Transverse colon (tissue), 4 donors: ENCODE measurements at regions not wholly inside any gene's neighbourhood (a gene's known extent, or its start where the extent isn't known, plus 50 kb on each side); places are given as distances from the start of the nearest gene placed in this dataset.

ENCODE experiments used
- DNase-seq: peaks from one replicate; pipeline ENCODE4 v3.0.0-alpha.2; 2019
- H3K27ac ChIP-seq, 4 donors: fragments of 200-600 bp; sonication (generic); 2 replicates each; pipeline ENCODE4 v1.5.1; 2016 to 2018; ENCODE audit warnings: inconsistent platforms in 4 of 4
- H3K27me3 ChIP-seq: fragments of 200-600 bp; sonication (generic); 2 replicates; pipeline ENCODE4 v1.5.1; 2017; ENCODE audit warnings: inconsistent platforms
- H3K36me3 ChIP-seq, 4 donors: fragments of 200-600 bp; sonication (generic); 2 replicates each; pipeline ENCODE4 v1.5.1; 2017 to 2019; ENCODE audit warnings: inconsistent platforms in 4 of 4
- H3K4me1 ChIP-seq, 4 donors: fragments of 200-600 bp; sonication (generic); 2 replicates each; pipeline ENCODE4 v1.5.1; 2017 to 2020; ENCODE audit warnings: inconsistent platforms in 4 of 4
- H3K4me3 ChIP-seq, 4 donors: fragments of 200-600 bp; sonication (generic); 1 replicate in 1 of 4; 2 replicates in 3 of 4; pipeline versions ENCODE4 v1.5.1 to v1.6.1; 2017 to 2019; ENCODE audit warnings: inconsistent platforms in 4 of 4
- H3K9me3 ChIP-seq, 2 donors: fragments of 200-600 bp; sonication (generic); 2 replicates each; pipeline ENCODE4 v1.5.1; 2017 to 2019; ENCODE audit warnings: inconsistent platforms in 2 of 2
- EP300 ChIP-seq: sonication (generic); formaldehyde crosslinking; IDR thresholded peaks from one replicate; pipeline ENCODE4 v1.6.1; 2017; ENCODE audit warnings: antibody characterized with exemption, low read depth
- POLR2A ChIP-seq: fragments of 450-650 bp; IDR thresholded peaks from one replicate; pipeline ENCODE4 v1.6.1; 2016; ENCODE audit warnings: antibody characterized with exemption, mild to moderate bottlenecking, moderate library complexity
- POLR2AphosphoS5 ChIP-seq, 3 donors: sonication (generic); formaldehyde crosslinking; IDR thresholded peaks; one replicate each; pipeline ENCODE4 v1.6.1; 2016; ENCODE audit warnings: antibody characterized with exemption in 3 of 3
- whole genome bisulfite sequencing, 2 donors: methylation state at CpG; one replicate each; pipeline ENCODE4 v1.1.5; 2018; ENCODE audit warnings: low coverage in 1 of 2; 5-methylcytosine and 5-hydroxymethylcytosine counted together
- in situ Hi-C, 4 donors: fragments of 200-750 bp; cut with MboI; loops; one replicate each; pipeline versions ENCODE4 v1.15.0 to v1.15.1; 2017; ENCODE audit warnings: low sequenced_read_pairs in 3 of 4, low pct_ligation_motif_present in 1 of 4, low pct_unique_long_range_greater_than_20kb in 1 of 4
- intact Hi-C: fragments of 100-400 bp; cut with DNase I; formaldehyde crosslinking; loops from one replicate; pipeline ENCODE4 v1.15.1; 2023; ENCODE audit warnings: low total_unique reads
- TF ChIP-seq, protein P1 (sequence below), 5 experiments: fragments of 200-600 bp in 3 of 5; fragments of 450-650 bp in 2 of 5; sonication (generic) in 3 of 5; IDR thresholded peaks; 1 replicate in 2 of 5; 2 replicates in 3 of 5; pipeline ENCODE4 v1.5.1; 2016 to 2017; ENCODE audit warnings: antibody characterized with exemption in 5 of 5, inconsistent platforms in 3 of 5, mild to moderate bottlenecking in 2 of 5, moderate library complexity in 1 of 5

DNA sequence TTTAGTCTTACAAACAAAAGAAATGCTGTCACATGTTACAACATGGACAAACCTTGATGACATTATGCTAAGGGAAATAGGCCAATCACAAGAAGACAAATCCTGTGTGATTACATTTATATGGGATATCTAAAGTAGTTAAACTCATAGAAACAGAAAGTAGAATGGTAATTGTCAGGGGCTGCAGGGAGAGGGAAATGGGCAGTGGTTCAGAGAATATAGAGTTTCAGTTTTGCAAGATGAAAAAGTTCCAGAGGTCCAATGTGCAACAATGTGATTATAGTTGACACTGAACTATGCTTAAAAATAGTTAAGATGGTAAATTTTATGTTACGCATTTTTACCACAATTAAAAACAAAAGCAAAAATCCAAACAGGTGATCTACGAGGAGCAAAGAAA is 265.5 kb downstream of the NDUFS4 start:
- Histone ChIP-seq H3K4me1 (no peaks in the 10 kb centered on the region), H3K36me3 (no peaks in the 10 kb centered on the region), H3K9me3 (no peaks in the 10 kb centered on the region), H3K27ac (no peak overlapping the region), H3K27me3 (no peaks in the 10 kb centered on the region), H3K4me3 (no peak overlapping the region)
- WGBS, 2 donors, result 88 to 90% methylated on average over 2 of the region's 2 CpGs
- intact Hi-C loops (no loop called here), in situ Hi-C loops (no loop called here)
- no peak for DNase-seq
- TF ChIP-seq POLR2A (no peak), EP300 (no peak), POLR2AphosphoS5 (IDR thresholded peaks at IDR 0.05) (no peak)
- TF ChIP-seq, protein P1, sequence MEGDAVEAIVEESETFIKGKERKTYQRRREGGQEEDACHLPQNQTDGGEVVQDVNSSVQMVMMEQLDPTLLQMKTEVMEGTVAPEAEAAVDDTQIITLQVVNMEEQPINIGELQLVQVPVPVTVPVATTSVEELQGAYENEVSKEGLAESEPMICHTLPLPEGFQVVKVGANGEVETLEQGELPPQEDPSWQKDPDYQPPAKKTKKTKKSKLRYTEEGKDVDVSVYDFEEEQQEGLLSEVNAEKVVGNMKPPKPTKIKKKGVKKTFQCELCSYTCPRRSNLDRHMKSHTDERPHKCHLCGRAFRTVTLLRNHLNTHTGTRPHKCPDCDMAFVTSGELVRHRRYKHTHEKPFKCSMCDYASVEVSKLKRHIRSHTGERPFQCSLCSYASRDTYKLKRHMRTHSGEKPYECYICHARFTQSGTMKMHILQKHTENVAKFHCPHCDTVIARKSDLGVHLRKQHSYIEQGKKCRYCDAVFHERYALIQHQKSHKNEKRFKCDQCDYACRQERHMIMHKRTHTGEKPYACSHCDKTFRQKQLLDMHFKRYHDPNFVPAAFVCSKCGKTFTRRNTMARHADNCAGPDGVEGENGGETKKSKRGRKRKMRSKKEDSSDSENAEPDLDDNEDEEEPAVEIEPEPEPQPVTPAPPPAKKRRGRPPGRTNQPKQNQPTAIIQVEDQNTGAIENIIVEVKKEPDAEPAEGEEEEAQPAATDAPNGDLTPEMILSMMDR (IDR thresholded peaks at IDR 0.05), result no peak

- DNase-seq, result no peak
- TF ChIP-seq, protein P1 (IDR thresholded peaks at IDR 0.05), result no peak
- TF ChIP-seq POLR2AphosphoS5 (IDR thresholded peaks at IDR 0.05) (no peak), EP300 (no peak), POLR2A (no peak)
- Histone ChIP-seq H3K4me3 (no peak overlapping the region), H3K9me3 (no peaks in the 10 kb centered on the region), H3K27me3 (no peaks in the 10 kb centered on the region), H3K4me1 (no peaks in the 10 kb centered on the region), H3K27ac (no peak overlapping the region), H3K36me3 (no peaks in the 10 kb centered on the region)
- 73% methylated on average over 7 of the region's 7 CpGs; no CpG with 5 or more reads in 1 of the 2 donors for WGBS, 2 donors
- intact Hi-C loops (no loop called here), in situ Hi-C loops (no loop called here)
Measured at GRCh38 chr5:53826504-53826903, 266.1 kb downstream of the NDUFS4 start.

GRCh38 chr5:53827211-53827651 is 266.8 kb downstream of the NDUFS4 start:
- in situ Hi-C loops, result no loop called here
- no peaks in the 10 kb centered on the region for H3K27me3 ChIP-seq
- no peak for TF ChIP-seq POLR2A
- TF ChIP-seq POLR2AphosphoS5 (IDR thresholded peaks at IDR 0.05), result no peak
- no peak for TF ChIP-seq EP300
- H3K27ac ChIP-seq, result no peak overlapping the region
- 71% methylated on average over 4 of the region's 4 CpGs; no CpG with 5 or more reads in 1 of the 2 donors for WGBS, 2 donors
- intact Hi-C loops, result no loop called here
- no peak overlapping the region for H3K4me3 ChIP-seq
- no peaks in the 10 kb centered on the region for H3K36me3 ChIP-seq
- H3K9me3 ChIP-seq, result no peaks in the 10 kb centered on the region
- no peak for DNase-seq
- no peaks in the 10 kb centered on the region for H3K4me1 ChIP-seq

- TF ChIP-seq EP300, result no peak
- TF ChIP-seq, protein P1 (IDR thresholded peaks at IDR 0.05), result no peak
- no peak for TF ChIP-seq POLR2AphosphoS5 (IDR thresholded peaks at IDR 0.05)
- no peak for TF ChIP-seq POLR2A
- Histone ChIP-seq H3K4me1 (no peaks in the 10 kb centered on the region), H3K9me3 (no peaks in the 10 kb centered on the region), H3K36me3 (no peaks in the 10 kb centered on the region), H3K27me3 (no peaks in the 10 kb centered on the region), H3K4me3 (no peak overlapping the region), H3K27ac (no peak overlapping the region)
- 69 to 74% methylated on average over 2 of the region's 2 CpGs for WGBS, 2 donors
- in situ Hi-C loops (no loop called here), intact Hi-C loops (no loop called here)
- no peak for DNase-seq
Measured at GRCh38 chr5:53831496-53831895, 271.1 kb downstream of the NDUFS4 start.
